ENCODE measurements at regions not wholly inside any gene's neighbourhood (a gene's known extent, or its start where the extent isn't known, plus 50 kb on each side); places are given as distances from the start of the nearest gene placed in this dataset.
"Not testable (repeated sequence)": the region's sequence is repeated elsewhere in the genome, so short reads cannot be mapped to it uniquely, and the experiment has no call there.

- DNase-seq (ENCODE audit: low read depth in 2 of 2) = no peak
These were observed 246.7 kb downstream of the TTC6 start for GRCh38 chr14:37842106-37842505.

DNA sequence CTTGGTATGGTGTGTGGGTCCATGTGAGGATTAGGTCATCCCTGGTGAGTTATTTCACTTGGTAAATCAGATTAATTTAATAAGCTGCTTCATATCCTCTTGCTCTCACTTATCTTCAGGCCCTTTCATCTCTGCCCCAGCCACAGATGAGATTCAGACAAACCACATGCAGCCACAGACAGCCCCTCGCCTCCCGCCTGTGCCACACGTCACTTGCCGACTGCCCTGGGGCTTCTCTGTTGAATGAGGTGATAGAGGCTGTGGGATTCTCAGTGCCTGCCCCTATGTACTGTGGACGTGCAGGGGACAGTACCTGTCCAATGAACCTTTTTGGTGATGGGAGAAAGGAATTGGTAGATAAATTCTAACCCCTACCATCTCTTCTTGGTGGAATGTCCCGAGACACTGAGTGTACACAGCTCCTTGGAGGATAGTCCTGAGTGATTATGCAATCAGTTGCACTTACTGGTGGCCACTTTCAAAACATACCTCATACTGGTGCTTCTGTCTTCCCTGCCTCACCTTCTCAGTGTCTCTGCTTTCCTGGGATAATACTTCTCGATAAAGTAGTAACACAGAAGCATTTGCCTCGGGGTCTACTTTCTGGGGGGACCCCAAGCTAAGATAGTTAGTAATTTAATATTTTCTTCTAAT lies 248.7 kb downstream of the TTC6 start:
- DNase-seq (ENCODE audit: low read depth in 2 of 2) = no peak

- DNase-seq (ENCODE audit: low read depth in 2 of 2) = no peak
These were observed 249.2 kb downstream of the TTC6 start for GRCh38 chr14:37844614-37845013.

DNA sequence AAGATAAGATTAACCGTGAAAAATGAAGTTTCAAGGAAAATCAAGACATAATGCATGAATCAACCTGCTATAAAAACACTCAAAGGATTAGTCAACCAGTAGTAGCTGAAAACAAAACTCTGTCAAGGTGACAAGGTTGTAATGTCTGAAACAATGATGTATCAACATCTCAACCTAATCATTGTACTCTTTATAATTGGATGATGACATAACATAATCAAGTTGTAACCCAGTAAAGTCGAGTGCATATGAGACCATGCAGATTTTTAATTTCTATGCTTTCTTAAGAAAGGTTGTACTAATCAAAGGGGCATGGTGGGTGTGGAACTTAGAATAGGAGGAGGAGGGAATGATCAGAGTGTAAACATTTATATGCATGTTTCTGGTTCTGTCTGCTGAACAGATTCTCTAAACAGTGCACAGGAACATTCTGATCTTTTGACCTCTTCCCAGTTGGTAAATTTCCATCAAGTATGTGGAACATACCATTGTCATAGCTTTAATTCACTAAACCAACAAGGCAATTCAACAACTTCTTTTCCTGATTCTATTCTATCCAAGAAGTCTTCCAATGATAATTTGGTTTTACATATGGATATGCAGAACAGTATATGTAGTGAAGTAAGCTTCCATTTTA lies 253.7 kb downstream of the TTC6 start:
- no peak for DNase-seq (ENCODE audit: low read depth in 2 of 2)

GRCh38 chr14:37851054-37851453 lies 255.6 kb downstream of the TTC6 start:
- DNase-seq (ENCODE audit: low read depth in 2 of 2) = no peak

GRCh38 chr14:37855871-37856270 lies 260.4 kb downstream of the TTC6 start:
- no peak for DNase-seq (ENCODE audit: low read depth in 2 of 2)

DNA sequence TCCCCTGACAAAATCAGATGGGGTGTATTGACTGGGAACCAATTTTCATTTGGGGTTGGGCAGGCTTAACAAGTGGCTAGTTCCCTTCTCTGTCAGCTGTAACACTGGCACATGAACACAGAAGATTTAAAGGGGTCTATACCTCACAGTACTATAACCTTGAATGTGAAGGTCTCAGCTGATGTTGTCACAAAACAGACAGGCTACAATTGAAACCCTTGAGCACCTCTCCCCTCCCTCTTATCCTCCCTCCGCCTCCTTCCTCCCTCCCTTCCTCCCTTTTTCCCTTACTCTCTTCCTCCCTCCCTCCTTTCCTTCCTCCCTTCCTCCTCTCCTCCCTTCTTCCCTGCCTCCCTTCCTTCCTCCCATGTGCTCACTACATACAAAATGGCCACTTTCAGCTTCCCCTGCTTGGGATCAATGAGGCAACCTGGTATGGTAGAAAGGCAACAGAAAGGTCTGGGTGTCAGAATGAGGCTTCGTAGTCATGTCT lies 262.4 kb downstream of the TTC6 start:
- DNase-seq (ENCODE audit: low read depth in 2 of 2) = no peak

GRCh38 chr14:37858733-37859132 lies 263.3 kb downstream of the TTC6 start:
- DNase-seq (ENCODE audit: low read depth in 2 of 2) = no peak

DNA sequence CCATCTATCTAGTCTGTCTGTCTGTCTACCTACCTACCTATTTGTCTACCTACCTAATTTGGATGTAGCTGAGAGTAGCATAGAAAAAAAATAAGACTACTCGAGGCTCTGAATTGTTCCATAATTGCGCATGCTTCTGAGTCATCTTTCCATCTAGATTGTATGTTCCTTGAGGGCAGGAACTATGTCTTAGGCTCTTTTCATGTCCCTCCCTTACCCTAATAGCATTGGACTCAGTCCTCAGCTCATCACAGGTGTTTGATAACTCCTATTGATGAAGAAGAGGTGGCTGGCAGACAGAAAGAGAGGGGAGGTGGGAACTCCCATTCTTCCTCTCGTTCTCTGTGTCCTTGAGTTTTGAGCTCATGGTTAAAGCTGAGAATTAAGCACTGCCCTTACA lies 263.7 kb downstream of the TTC6 start:
- no peak for DNase-seq (ENCODE audit: low read depth in 2 of 2)

- DNase-seq (ENCODE audit: low read depth in 2 of 2) = no peak
These were observed 266.8 kb downstream of the TTC6 start for GRCh38 chr14:37862263-37862662.

DNA sequence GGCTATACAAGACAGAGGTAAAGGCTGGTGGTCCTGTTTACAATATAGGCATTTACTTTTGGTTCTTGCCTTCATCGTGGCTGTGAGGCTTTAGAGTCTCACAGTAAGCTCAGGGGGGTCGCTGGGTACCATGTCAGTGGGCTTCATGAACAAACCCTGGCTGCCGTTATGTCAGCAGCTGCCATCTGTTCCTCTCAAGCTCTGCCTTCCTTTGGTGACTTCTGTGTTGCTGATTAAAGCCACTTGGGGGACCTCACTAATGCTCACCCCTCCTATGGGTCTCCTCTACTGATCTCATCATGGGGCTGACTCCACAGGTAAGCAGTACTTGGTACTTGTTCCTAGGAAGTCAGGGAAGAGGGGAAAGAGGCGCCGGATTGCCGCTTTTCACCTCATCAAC lies 268.7 kb downstream of the TTC6 start:
- DNase-seq (ENCODE audit: low read depth in 2 of 2) = no peak

- peak; percentile 52 to 59 for DNase-seq (ENCODE audit: low read depth in 2 of 2)
These were observed 269.7 kb downstream of the TTC6 start for GRCh38 chr14:37864861-37865718.

GRCh38 chr14:37865719-37866549 lies 270.5 kb downstream of the TTC6 start:
- DNase-seq (ENCODE audit: low read depth in 2 of 2) = no peak

DNA sequence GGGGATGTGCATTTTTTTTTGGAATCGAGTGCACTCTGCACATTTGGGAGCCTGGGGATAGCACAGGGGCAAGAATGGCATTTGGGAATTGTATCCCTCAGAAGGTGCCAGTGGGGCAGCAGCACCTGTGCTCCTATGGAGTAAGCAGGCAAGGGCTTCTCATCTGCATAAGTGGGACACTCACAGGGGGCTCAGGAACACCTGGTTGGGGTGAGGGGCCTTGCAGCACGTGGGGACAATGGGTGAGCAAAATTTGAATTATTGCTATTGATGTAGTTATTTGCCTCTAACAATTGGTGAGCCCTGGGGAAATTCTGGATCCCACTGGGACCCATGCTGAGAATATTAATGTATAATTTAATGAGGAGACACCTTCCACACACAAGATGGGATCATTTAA lies 274.2 kb downstream of the TTC6 start:
- DNase-seq (ENCODE audit: low read depth in 2 of 2) = no peak

GRCh38 chr14:37870170-37870569 lies 274.7 kb downstream of the TTC6 start:
- no peak for DNase-seq (ENCODE audit: low read depth in 2 of 2)

- no peak for DNase-seq (ENCODE audit: low read depth in 2 of 2)
These were observed 275.4 kb downstream of the TTC6 start for GRCh38 chr14:37870632-37871346.

- not testable (repeated sequence) for DNase-seq (ENCODE audit: low read depth in 2 of 2)
These were observed 278.6 kb downstream of the TTC6 start for GRCh38 chr14:37874065-37874428.

DNA sequence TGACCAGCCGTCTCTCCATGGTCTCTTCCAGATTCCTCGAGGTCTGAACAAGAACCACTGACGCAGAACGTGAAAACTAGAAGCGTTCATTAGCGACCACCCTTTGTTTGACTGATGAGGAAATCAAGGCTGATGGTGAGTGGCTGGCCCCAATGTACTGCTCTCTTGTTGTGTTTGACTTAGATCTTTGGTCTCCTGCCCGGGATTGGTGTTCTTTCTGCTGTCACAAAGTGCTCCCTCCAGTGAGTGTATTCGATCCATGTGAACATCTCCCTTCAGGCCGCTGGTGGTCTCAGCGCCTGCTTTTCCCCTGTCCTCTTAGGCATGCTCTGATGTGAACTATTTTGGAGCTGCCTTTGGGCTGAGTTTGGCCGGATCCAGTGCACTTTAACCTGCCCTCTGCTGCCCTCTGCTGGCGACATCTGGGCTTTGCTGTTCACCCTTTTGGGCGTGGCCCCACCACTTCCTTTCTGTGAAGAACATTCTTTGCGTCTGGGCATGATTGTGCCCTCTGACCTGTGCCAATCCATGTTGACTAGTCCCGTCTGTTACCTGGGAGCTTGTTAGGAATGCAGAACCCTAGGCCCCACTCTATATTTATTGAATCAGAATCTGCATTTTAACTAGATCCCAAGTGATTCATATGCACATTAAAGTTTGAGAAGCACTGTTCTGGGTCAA lies 279.1 kb downstream of the TTC6 start:
- DNase-seq (ENCODE audit: low read depth in 2 of 2) = peak; percentile 25 to 28

GRCh38 chr14:37888234-37888633 lies 292.8 kb downstream of the TTC6 start:
- no peak for DNase-seq (ENCODE audit: low read depth in 2 of 2)

DNA sequence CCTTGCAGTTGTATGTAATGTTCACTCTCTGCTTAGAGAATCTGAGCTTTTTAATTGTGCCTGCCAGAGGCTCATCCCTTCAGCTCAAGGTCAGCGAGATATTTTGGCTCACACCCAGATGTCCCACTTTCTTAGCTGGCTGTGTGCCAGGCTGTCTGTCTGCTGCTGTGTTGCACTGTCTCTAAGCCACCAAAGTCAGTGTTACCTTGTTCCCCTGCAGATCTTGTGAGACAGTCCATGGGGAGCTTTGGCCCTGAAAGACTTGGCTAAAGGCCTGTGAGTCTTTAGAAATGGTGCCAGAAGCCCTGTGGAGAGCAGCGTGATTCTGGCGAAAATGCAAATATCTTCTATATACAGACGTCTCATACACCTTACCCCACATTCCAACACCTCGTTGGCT lies 293.7 kb downstream of the TTC6 start:
- DNase-seq (ENCODE audit: low read depth in 2 of 2) = no peak

- DNase-seq (ENCODE audit: low read depth in 2 of 2) = no peak
These were observed 294.7 kb downstream of the TTC6 start for GRCh38 chr14:37890095-37890494.

Measured in fibroblast of skin of left quadriceps (primary cell).